ENCODE measurements at regions not wholly inside any gene's neighbourhood (a gene's known extent, or its start where the extent isn't known, plus 50 kb on each side); places are given as distances from the start of the nearest gene placed in this dataset.

DNA sequence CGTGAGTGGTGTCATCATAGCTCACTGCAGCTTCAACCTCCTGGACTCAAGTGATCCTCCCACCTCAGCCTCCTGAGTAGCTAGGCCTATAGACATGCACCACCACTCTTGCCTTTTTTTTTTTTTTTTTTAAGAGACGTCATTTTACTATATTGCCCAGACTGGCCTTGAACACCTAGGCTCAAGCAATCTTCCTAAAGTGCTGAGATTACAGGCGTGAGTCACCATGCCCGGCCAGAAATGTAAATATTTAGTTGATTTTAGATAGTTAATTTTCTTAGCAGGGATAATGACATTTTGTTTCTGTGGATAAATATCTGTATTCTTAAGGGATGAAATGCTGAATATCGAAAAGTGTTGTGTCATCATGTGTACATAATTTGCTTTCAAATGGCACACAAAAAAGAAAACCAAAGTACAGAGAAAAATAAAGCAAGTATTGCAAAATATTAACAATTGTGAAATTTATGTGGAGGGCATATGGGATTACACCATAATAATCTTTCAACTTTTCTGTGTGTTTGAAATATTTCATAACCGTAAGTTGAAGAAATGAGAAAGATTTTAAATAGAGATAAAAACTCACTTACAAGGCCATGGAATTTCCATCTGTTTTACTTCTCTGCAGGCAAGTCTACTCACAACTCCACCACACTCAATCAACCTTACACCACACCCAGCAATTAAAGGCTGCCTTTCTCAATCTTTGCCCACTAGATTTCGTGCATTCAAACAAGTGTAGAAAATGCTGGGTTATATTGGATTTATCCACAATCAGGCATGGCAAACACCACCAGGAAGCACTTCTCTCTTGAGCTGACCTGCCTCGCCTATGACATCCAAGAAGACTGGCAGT, 93.7 kb downstream of the SPTSSA start (continued):
- TF ChIP-seq LRRFIP1 (CRISPR knock-in tag; conservative IDR thresholded peaks at IDR 0.05) (no peak), REPIN1 (CRISPR knock-in tag; IDR thresholded peaks at IDR 0.05; ENCODE audit: borderline replicate concordance, low read depth) (no peak), GABPA (IDR thresholded peaks at IDR 0.05; ENCODE audit: low read depth, low read length) (no peak), GABPA (CRISPR knock-in tag; IDR thresholded peaks at IDR 0.05; ENCODE audit: low read depth) (0 out of 2 replicates have a peak, but pooled peaks have one; percentile 3), NFAT5 (CRISPR knock-in tag; IDR thresholded peaks at IDR 0.05) (no peak), KMT2B (CRISPR knock-in tag; IDR thresholded peaks at IDR 0.05) (no peak), NKX3-1 (CRISPR knock-in tag; IDR thresholded peaks at IDR 0.05) (0 out of 2 replicates have a peak, but pooled peaks have one; percentile 52), SMAD3 (CRISPR knock-in tag; IDR thresholded peaks at IDR 0.05) (no peak; the same call in 1 of the 2 replicates), ZSCAN21 (CRISPR knock-in tag; IDR thresholded peaks at IDR 0.05; ENCODE audit: borderline replicate concordance) (no peak), JUNB (CRISPR knock-in tag; IDR thresholded peaks at IDR 0.05; ENCODE audit: borderline replicate concordance) (peak; percentile 90; the same call in 1 of the 2 replicates), SALL1 (CRISPR knock-in tag; IDR thresholded peaks at IDR 0.05) (no peak), ZBTB2 (CRISPR knock-in tag; IDR thresholded peaks at IDR 0.05; ENCODE audit: low read depth) (no peak), ZNF446 (CRISPR knock-in tag; IDR thresholded peaks at IDR 0.05) (no peak), CREB3 (CRISPR knock-in tag; IDR thresholded peaks at IDR 0.05) (no peak; the same call in 1 of the 2 replicates), HHEX (CRISPR knock-in tag; IDR thresholded peaks at IDR 0.05) (no peak), ZBTB25 (CRISPR knock-in tag; IDR thresholded peaks at IDR 0.05) (peak; percentile 92; the same call in 1 of the 2 replicates)
- TF ChIP-seq, protein P1, sequence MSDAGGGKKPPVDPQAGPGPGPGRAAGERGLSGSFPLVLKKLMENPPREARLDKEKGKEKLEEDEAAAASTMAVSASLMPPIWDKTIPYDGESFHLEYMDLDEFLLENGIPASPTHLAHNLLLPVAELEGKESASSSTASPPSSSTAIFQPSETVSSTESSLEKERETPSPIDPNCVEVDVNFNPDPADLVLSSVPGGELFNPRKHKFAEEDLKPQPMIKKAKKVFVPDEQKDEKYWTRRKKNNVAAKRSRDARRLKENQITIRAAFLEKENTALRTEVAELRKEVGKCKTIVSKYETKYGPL (CRISPR knock-in tag; IDR thresholded peaks at IDR 0.05) = peak; percentile 69

All from HepG2 (cell line).